ENCODE measurements at regions not wholly inside any gene's neighbourhood (a gene's known extent, or its start where the extent isn't known, plus 50 kb on each side); places are given as distances from the start of the nearest gene placed in this dataset.

DNA sequence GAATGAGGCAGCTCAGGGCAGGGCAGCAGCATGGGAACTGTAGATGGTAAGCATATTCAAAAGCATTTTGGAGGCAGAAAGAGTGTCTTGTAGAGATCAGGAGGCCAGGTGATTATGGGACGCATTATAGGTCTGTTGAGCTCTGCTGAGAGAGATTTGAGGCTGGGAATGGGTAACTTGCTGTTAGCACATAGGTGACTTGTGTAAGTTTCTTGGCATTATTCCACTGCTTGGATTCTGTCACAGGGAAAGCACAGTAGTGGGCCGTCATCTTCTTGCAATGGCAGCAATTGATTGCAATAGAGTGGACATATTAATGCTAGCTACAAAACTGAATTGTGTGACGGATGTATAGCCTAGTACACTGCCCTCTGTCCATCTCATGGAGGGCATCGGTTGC is 434.3 kb upstream of the IGFBP3 start:
- H3K4me2 ChIP-seq (ENCODE audit: low read length): no peak overlapping the region
- DNase-seq (ENCODE audit: low read depth, low spot score): no peak
- ATAC-seq: no peak
- H4K20me1 ChIP-seq (ENCODE audit: insufficient read depth): no peaks in the 10 kb centered on the region
- ChIA-PET CTCF (interaction anchor here (1.5 kb wide), 1 partner anchor 432 kb away, joined by 6 read pairs; no protein-coding TSS in a partner anchor), POLR2A (no interaction called here), RAD21 (ENCODE audit: low non-redundant PET in 1 of 2, low total read pairs in 2 of 2, uncharacterized antibody in 2 of 2, unreplicated experiment in 2 of 2) (no interaction called here)
- no peak overlapping the region for H3K9ac ChIP-seq (ENCODE audit: low read length)
- BruUV-seq (replicated peaks): no TSS peak
- no peaks in the 10 kb centered on the region for H3K4me1 ChIP-seq (ENCODE audit: control insufficient read depth in 1 of 2, insufficient read depth in 2 of 2, low read length in 2 of 2)
- no peaks in the 10 kb centered on the region for H3K9me2 ChIP-seq (ENCODE audit: insufficient read depth)
- no peak overlapping the region for H2AFZ ChIP-seq (ENCODE audit: low read depth, low read length, poor library complexity, severe bottlenecking)
- H3K27ac ChIP-seq (ENCODE audit: low read depth, low read length): no peak overlapping the region
- no peak for TF ChIP-seq CTCF (IDR thresholded peaks at IDR 0.05 in 2 of 3, conservative IDR thresholded peaks at IDR 0.05 in 1 of 3; ENCODE audit: borderline replicate concordance in 1 of 3, insufficient read depth in 1 of 3, low read depth in 2 of 3, low read length in 2 of 3)
- no peaks in the 10 kb centered on the region for H3K9me3 ChIP-seq (ENCODE audit: control insufficient read depth in 1 of 2, insufficient read depth in 1 of 2, low read depth in 1 of 2, low read length in 2 of 2)
- H3K36me3 ChIP-seq (ENCODE audit: control insufficient read depth in 1 of 2, insufficient read depth in 2 of 2, low read length in 2 of 2): no peaks in the 10 kb centered on the region
- no peaks in the 10 kb centered on the region for H3K79me2 ChIP-seq (ENCODE audit: insufficient read depth, low read length)
- no peaks in the 10 kb centered on the region for H3K27me3 ChIP-seq (ENCODE audit: insufficient read depth, low read length)
- intact Hi-C loops (cut with micrococcal nuclease): no loop called here
- H3K4me3 ChIP-seq (replicated peaks in 1 of 2; ENCODE audit: low read depth in 1 of 2, low read length in 2 of 2): no peak overlapping the region

- Histone ChIP-seq H3K4me3 (replicated peaks in 1 of 2; ENCODE audit: low read depth in 1 of 2, low read length in 2 of 2) (no peak overlapping the region), H3K79me2 (ENCODE audit: insufficient read depth, low read length) (no peaks in the 10 kb centered on the region), H3K27me3 (ENCODE audit: insufficient read depth, low read length) (no peaks in the 10 kb centered on the region), H2AFZ (ENCODE audit: low read depth, low read length, poor library complexity, severe bottlenecking) (no peak overlapping the region), H3K9me3 (ENCODE audit: control insufficient read depth in 1 of 2, insufficient read depth in 1 of 2, low read depth in 1 of 2, low read length in 2 of 2) (no peaks in the 10 kb centered on the region), H4K20me1 (ENCODE audit: insufficient read depth) (no peaks in the 10 kb centered on the region), H3K4me2 (ENCODE audit: low read length) (no peak overlapping the region), H3K4me1 (ENCODE audit: control insufficient read depth in 1 of 2, insufficient read depth in 2 of 2, low read length in 2 of 2) (no peaks in the 10 kb centered on the region), H3K36me3 (ENCODE audit: control insufficient read depth in 1 of 2, insufficient read depth in 2 of 2, low read length in 2 of 2) (no peaks in the 10 kb centered on the region), H3K9ac (ENCODE audit: low read length) (no peak overlapping the region), H3K9me2 (ENCODE audit: insufficient read depth) (no peaks in the 10 kb centered on the region), H3K27ac (ENCODE audit: low read depth, low read length) (no peak overlapping the region)
- DNase-seq (ENCODE audit: low read depth, low spot score) (peak; percentile 56), ATAC-seq (peak; percentile 86)
- RAD21 ChIA-PET (ENCODE audit: low non-redundant PET in 1 of 2, low total read pairs in 2 of 2, uncharacterized antibody in 2 of 2, unreplicated experiment in 2 of 2): interaction anchor here (0.6 to 1.0 kb wide), 3 partner anchors 220 to 429 kb away, joined by 3 to 6 read pairs (median 4); no protein-coding TSS in a partner anchor
- intact Hi-C loops (cut with micrococcal nuclease): loop anchor here (1.0 to 5.0 kb wide), 5 partner anchors 429 to 830 kb away; no protein-coding TSS in a partner anchor
- no TSS peak for BruUV-seq (replicated peaks)
- CTCF ChIA-PET: interaction anchor here (0.8 to 4.2 kb wide), 2 partner anchors 430 to 435 kb away, joined by 4 to 27 read pairs; partner anchors contain the start of gene IGFBP3
- POLR2A ChIA-PET: no interaction called here
- TF ChIP-seq RAD21 (IDR thresholded peaks at IDR 0.05; ENCODE audit: low read depth) (peak; percentile 90), EZH2 (IDR thresholded peaks at IDR 0.05) (no peak), MAX (IDR thresholded peaks at IDR 0.05) (no peak), REST (IDR thresholded peaks at IDR 0.05; ENCODE audit: low read depth) (no peak), POLR2AphosphoS5 (IDR thresholded peaks at IDR 0.05; ENCODE audit: low read depth, low read length) (no peak), FOSL1 (IDR thresholded peaks at IDR 0.05; ENCODE audit: low read depth) (no peak), POLR2A (IDR thresholded peaks at IDR 0.05; ENCODE audit: borderline replicate concordance, extremely low read depth, insufficient read depth, insufficient read length) (no peak), EGR1 (IDR thresholded peaks at IDR 0.05; ENCODE audit: low read depth) (no peak), TCF7L2 (IDR thresholded peaks at IDR 0.05; ENCODE audit: borderline replicate concordance, extremely low read depth, insufficient read depth, insufficient read length) (no peak), EZH2phosphoT487 (IDR thresholded peaks at IDR 0.05; ENCODE audit: borderline replicate concordance) (no peak)
- TF ChIP-seq, protein P1, sequence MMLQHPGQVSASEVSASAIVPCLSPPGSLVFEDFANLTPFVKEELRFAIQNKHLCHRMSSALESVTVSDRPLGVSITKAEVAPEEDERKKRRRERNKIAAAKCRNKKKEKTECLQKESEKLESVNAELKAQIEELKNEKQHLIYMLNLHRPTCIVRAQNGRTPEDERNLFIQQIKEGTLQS (IDR thresholded peaks at IDR 0.05): no peak
Measured at GRCh38 chr7:46352004-46352954, 431.2 kb upstream of the IGFBP3 start.
